BLaER1 (cell line): ENCODE measurements at regions not wholly inside any gene's neighbourhood (a gene's known extent, or its start where the extent isn't known, plus 50 kb on each side); places are given as distances from the start of the nearest gene placed in this dataset.
"Not testable (repeated sequence)": the region's sequence is repeated elsewhere in the genome, so short reads cannot be mapped to it uniquely, and the experiment has no call there.

ENCODE experiments used
- H3K27ac ChIP-seq: shearing (Covaris generic); formaldehyde crosslinking; 2 replicates; pipeline ENCODE4 v1.8.1; 2022
- H3K27me3 ChIP-seq: shearing (Covaris generic); formaldehyde crosslinking; 2 replicates; pipeline ENCODE4 v1.8.1; 2022
- H3K36me3 ChIP-seq: shearing (Covaris generic); formaldehyde crosslinking; 2 replicates; pipeline ENCODE4 v1.8.1; 2022
- H3K4me1 ChIP-seq: shearing (Covaris generic); formaldehyde crosslinking; 2 replicates; pipeline ENCODE4 v1.8.1; 2022
- H3K4me2 ChIP-seq: shearing (Covaris generic); formaldehyde crosslinking; 2 replicates; pipeline ENCODE4 v1.8.1; 2022
- H3K4me3 ChIP-seq: shearing (Covaris generic); formaldehyde crosslinking; 2 replicates; pipeline ENCODE4 v1.8.1; 2022
- H3K9ac ChIP-seq: shearing (Covaris generic); formaldehyde crosslinking; 2 replicates; pipeline ENCODE4 v1.8.1; 2022
- H3K9me3 ChIP-seq: shearing (Covaris generic); formaldehyde crosslinking; 2 replicates; pipeline ENCODE4 v1.8.1; 2022
- H4K20me1 ChIP-seq: shearing (Covaris generic); formaldehyde crosslinking; 2 replicates; pipeline ENCODE4 v1.8.1; 2022
- Cebpa-rat ChIP-seq: shearing (Covaris generic); IDR thresholded peaks from 2 replicates; pipeline ENCODE4 v1.8.1; 2022

- Histone ChIP-seq H3K4me1 (no peaks in the 10 kb centered on the region), H3K27ac (no peak overlapping the region), H3K27me3 (no peaks in the 10 kb centered on the region), H3K9ac (no peak overlapping the region), H3K4me3 (no peak overlapping the region), H4K20me1 (no peaks in the 10 kb centered on the region), H3K36me3 (no peaks in the 10 kb centered on the region), H3K9me3 (no peaks in the 10 kb centered on the region), H3K4me2 (no peak overlapping the region)
- TF ChIP-seq Cebpa-rat = no peak
Observed at GRCh38 chr15:96978937-96979473, 648.5 kb downstream of the NR2F2 start.

GRCh38 chr15:96984121-96984671 is 653.7 kb downstream of the NR2F2 start:
- not testable (repeated sequence) for H3K4me2 ChIP-seq, H3K4me1 ChIP-seq, H3K36me3 ChIP-seq, H3K27ac ChIP-seq, H3K27me3 ChIP-seq, H3K9ac ChIP-seq, H3K4me3 ChIP-seq, H4K20me1 ChIP-seq, H3K9me3 ChIP-seq

- Histone ChIP-seq H3K27ac (no peak overlapping the region), H3K9me3 (peaks cover 1% of the 10 kb centered on the region), H4K20me1 (no peaks in the 10 kb centered on the region), H3K4me2 (no peak overlapping the region), H3K4me1 (peaks cover 6% of the 10 kb centered on the region; the same call in 1 of the 2 replicates), H3K36me3 (no peaks in the 10 kb centered on the region), H3K4me3 (no peak overlapping the region), H3K27me3 (no peaks in the 10 kb centered on the region), H3K9ac (no peak overlapping the region)
- TF ChIP-seq Cebpa-rat = no peak
Observed at GRCh38 chr15:96992817-96993216, 662.3 kb downstream of the NR2F2 start.

- H3K9ac ChIP-seq = no peak overlapping the region
- H3K27me3 ChIP-seq = no peaks in the 10 kb centered on the region
- no peaks in the 10 kb centered on the region for H3K36me3 ChIP-seq
- no peaks in the 10 kb centered on the region for H3K9me3 ChIP-seq
- TF ChIP-seq Cebpa-rat = no peak
- no peak overlapping the region for H3K4me2 ChIP-seq
- no peak overlapping the region for H3K4me3 ChIP-seq
- no peaks in the 10 kb centered on the region for H4K20me1 ChIP-seq
- peaks cover 5% of the 10 kb centered on the region; the same call in 1 of the 2 replicates for H3K4me1 ChIP-seq
- no peak overlapping the region for H3K27ac ChIP-seq
Observed at GRCh38 chr15:96997538-96997937, 667.0 kb downstream of the NR2F2 start.

- no peaks in the 10 kb centered on the region for H3K9me3 ChIP-seq
- no peak overlapping the region for H3K4me3 ChIP-seq
- peaks cover 5% of the 10 kb centered on the region; the same call in 1 of the 2 replicates for H3K4me1 ChIP-seq
- H3K4me2 ChIP-seq = no peak overlapping the region
- H3K36me3 ChIP-seq = no peaks in the 10 kb centered on the region
- no peak overlapping the region for H3K27ac ChIP-seq
- H3K27me3 ChIP-seq = no peaks in the 10 kb centered on the region
- no peaks in the 10 kb centered on the region for H4K20me1 ChIP-seq
- no peak overlapping the region for H3K9ac ChIP-seq
- TF ChIP-seq Cebpa-rat = no peak
Observed at GRCh38 chr15:97009031-97009431, 678.5 kb downstream of the NR2F2 start.

- H3K27ac ChIP-seq = no peak overlapping the region
- H3K9ac ChIP-seq = no peak overlapping the region
- H3K4me1 ChIP-seq = no peaks in the 10 kb centered on the region
- H3K4me3 ChIP-seq = no peak overlapping the region
- no peaks in the 10 kb centered on the region for H4K20me1 ChIP-seq
- no peaks in the 10 kb centered on the region for H3K27me3 ChIP-seq
- no peaks in the 10 kb centered on the region for H3K36me3 ChIP-seq
- no peak for TF ChIP-seq Cebpa-rat
- no peak overlapping the region for H3K4me2 ChIP-seq
- H3K9me3 ChIP-seq = no peaks in the 10 kb centered on the region
Observed at GRCh38 chr15:97012986-97013385, 682.5 kb downstream of the NR2F2 start.

- no peak for TF ChIP-seq Cebpa-rat
Observed at GRCh38 chr15:97013491-97013890, 683.0 kb downstream of the NR2F2 start.

GRCh38 chr15:97014001-97014400 is 683.5 kb downstream of the NR2F2 start:
- H4K20me1 ChIP-seq = no peaks in the 10 kb centered on the region
- no peaks in the 10 kb centered on the region for H3K36me3 ChIP-seq
- no peak overlapping the region for H3K27ac ChIP-seq
- no peak for TF ChIP-seq Cebpa-rat
- no peaks in the 10 kb centered on the region for H3K27me3 ChIP-seq
- H3K4me2 ChIP-seq = no peak overlapping the region
- H3K4me3 ChIP-seq = no peak overlapping the region
- H3K9me3 ChIP-seq = no peaks in the 10 kb centered on the region
- no peak overlapping the region for H3K9ac ChIP-seq
- no peaks in the 10 kb centered on the region for H3K4me1 ChIP-seq

More at GRCh38 chr15:97013491-97013890, 683.0 kb downstream of the NR2F2 start:
- no peaks in the 10 kb centered on the region for H3K9me3 ChIP-seq
- no peak overlapping the region for H3K27ac ChIP-seq
- H3K4me2 ChIP-seq = no peak overlapping the region
- H3K4me3 ChIP-seq = no peak overlapping the region
- H3K4me1 ChIP-seq = no peaks in the 10 kb centered on the region
- no peaks in the 10 kb centered on the region for H4K20me1 ChIP-seq
- H3K36me3 ChIP-seq = no peaks in the 10 kb centered on the region
- no peak overlapping the region for H3K9ac ChIP-seq
- H3K27me3 ChIP-seq = no peaks in the 10 kb centered on the region

- H3K36me3 ChIP-seq = no peaks in the 10 kb centered on the region
- peak overlapping the region; percentile 65; the same call in 1 of the 2 replicates for H3K27ac ChIP-seq
- no peak overlapping the region for H3K9ac ChIP-seq
- no peak for TF ChIP-seq Cebpa-rat
- no peaks in the 10 kb centered on the region for H3K27me3 ChIP-seq
- peaks cover 20% of the 10 kb centered on the region for H3K4me1 ChIP-seq
- H4K20me1 ChIP-seq = no peaks in the 10 kb centered on the region
- H3K9me3 ChIP-seq = no peaks in the 10 kb centered on the region
- H3K4me2 ChIP-seq = peak overlapping the region; percentile 56
- H3K4me3 ChIP-seq = no peak overlapping the region
Observed at GRCh38 chr15:97023488-97023844, 693.0 kb downstream of the NR2F2 start.

- H3K9me3 ChIP-seq = peaks cover 7% of the 10 kb centered on the region
Observed at GRCh38 chr15:97026781-97027180, 696.3 kb downstream of the NR2F2 start.

GRCh38 chr15:97027772-97028171 is 697.3 kb downstream of the NR2F2 start:
- Histone ChIP-seq H4K20me1 (no peaks in the 10 kb centered on the region), H3K27ac (no peak overlapping the region), H3K4me3 (no peak overlapping the region), H3K36me3 (no peaks in the 10 kb centered on the region), H3K4me1 (peaks cover 12% of the 10 kb centered on the region), H3K4me2 (no peak overlapping the region), H3K9ac (no peak overlapping the region), H3K9me3 (peaks cover 7% of the 10 kb centered on the region), H3K27me3 (no peaks in the 10 kb centered on the region)
- no peak for TF ChIP-seq Cebpa-rat

More at GRCh38 chr15:97026781-97027180, 696.3 kb downstream of the NR2F2 start:
- Histone ChIP-seq H3K4me1 (peaks cover 20% of the 10 kb centered on the region), H3K9ac (no peak overlapping the region), H4K20me1 (no peaks in the 10 kb centered on the region), H3K27ac (no peak overlapping the region), H3K4me2 (no peak overlapping the region), H3K36me3 (no peaks in the 10 kb centered on the region), H3K27me3 (no peaks in the 10 kb centered on the region), H3K4me3 (no peak overlapping the region)
- TF ChIP-seq Cebpa-rat = no peak
